GM19240 (cell line): ENCODE measurements at regions not wholly inside any gene's neighbourhood (a gene's known extent, or its start where the extent isn't known, plus 50 kb on each side); places are given as distances from the start of the nearest gene placed in this dataset.

ENCODE experiments used
- DNase-seq: peaks from one replicate; pipeline ENCODE4 v3.0.0; 2011; ENCODE audit warnings: low spot score; ENCODE audit not compliant: insufficient read length

DNA sequence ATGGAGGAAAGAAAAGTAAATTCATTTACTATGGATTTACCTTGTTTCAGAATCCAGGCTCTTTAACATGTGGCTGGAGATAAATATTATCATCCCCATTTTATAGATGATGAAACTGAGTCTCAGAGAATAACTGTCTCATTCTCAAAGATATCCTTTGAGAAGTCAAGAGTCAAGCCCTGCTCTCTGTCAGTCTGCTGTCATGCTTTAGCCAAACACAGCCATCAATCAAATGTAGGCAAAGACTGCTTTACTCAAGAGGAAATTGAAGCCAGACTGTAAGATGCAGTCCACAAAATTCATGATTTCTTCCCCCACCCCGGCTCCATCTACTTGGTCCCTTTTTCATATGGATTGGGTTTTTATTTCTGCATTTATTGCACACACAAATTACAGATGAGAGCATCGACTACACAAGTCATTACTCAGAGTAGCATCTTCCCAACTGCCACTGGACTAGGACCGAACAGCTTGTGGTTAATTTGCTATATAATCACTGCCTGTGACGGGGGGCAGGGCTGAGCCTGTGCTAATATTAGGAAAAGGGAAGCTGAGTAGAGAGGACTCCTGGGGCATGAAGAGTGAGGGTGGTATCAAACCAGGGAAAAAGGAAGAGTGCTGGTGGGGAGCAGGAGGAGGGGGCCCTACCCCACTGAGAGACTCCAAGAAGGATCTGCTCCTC is 102.7 kb upstream of the TOP1 start:
- DNase-seq = no peak

DNA sequence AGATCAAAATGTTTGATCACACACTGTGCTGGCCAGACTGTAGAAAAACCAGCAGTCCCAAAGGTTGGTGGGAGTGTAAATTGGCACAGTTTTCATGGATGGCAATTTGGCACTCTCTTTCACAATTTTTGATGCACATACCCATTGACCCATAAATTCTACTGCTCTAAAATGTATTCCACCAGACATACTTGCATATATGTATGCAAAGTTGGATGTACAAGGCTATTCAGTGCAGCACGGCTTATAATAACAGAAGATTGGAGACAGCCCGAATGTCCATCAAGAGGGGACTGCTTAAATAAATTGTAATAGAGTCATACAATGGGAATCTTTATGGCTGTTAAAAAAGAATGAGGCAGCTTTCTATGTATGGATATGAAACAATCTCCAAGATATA is 101.7 kb upstream of the TOP1 start:
- DNase-seq = no peak

DNA sequence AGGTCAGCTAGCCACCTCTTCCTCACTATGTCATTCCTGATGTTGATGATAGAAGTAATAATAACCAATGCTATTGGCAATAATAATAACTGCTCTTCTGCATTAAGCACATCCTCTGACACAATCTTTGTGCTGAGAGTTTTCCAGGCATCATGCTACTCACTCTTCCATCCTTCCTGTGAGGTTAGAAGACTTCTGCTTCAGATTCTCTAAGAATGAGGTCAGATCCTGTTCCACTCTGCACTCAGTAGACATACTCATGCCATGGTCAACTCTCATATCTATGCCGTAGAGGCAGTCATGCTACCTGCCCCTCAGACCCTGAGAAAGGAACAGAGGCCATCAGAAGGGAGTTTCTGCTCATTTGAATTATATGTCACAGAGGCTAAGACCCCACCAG is 98.1 kb upstream of the TOP1 start:
- DNase-seq = no peak

DNA sequence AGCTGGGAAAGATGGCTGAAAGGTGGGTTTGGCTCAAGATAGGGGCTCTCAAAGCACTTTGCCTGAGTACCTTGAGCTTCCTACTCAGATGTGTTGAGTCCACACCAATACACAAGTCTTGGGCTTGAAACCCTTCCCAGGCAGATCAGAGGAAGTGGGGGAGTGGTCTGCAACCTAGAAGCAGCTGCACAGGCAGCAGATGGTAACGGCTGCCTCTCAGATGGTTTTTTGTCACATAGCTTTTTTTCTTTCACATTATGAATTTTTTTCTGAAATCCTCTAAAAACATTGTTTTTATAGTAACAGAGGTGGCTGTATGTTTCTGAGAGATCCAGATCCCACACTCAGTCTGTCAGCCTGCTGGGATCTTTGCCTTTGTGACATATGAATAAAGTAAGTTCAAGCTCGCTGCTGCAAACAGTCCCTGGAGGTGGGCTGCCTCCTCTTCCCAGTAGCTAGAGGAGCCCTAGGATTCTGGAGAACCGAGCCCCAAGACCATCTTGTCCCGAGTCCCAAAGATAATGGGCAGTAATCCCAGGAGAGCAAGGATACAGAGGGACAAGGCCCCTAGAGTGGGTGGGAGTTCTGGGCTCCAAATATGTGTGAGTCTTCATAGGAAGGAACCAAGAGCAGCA is 97.1 kb upstream of the TOP1 start:
- DNase-seq = no peak

DNA sequence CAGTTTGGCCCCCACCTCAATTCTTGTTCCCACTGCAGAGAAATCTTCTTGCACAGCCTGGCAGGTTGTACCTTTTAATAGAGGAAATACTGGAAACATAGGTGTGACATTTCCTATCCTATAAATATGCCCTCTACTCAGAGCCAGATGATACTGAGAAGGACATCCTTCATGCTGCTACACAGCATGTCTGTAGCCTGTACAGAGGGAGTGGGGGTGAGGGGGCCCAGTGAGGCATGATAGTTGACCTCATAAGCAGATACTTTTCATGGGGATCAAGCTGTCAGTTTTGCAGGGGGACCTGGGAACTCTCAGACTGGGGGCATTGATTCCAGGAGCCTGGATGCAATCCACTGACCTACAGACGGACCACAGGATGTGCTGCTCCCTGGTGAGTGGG is 96.2 kb upstream of the TOP1 start:
- DNase-seq = no peak

DNA sequence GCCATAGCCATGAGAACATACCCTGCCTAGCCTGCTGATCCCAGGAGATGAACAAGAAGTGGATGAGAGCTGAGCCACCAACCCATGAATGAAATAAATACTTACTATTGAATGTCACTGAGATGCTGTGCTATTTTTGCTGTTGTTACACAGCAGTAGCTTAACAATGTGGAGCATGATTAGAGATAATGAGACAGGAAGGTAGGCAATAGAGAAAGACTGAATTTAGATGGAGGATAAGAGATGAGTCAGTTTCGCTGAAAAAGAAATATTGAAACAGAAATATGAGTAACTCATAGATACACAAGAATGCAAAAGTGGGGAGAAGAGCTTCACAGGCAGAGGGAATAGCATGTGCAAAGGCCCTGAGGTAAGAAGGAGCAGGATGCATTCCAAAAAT is 94.9 kb upstream of the TOP1 start:
- DNase-seq = no peak

DNA sequence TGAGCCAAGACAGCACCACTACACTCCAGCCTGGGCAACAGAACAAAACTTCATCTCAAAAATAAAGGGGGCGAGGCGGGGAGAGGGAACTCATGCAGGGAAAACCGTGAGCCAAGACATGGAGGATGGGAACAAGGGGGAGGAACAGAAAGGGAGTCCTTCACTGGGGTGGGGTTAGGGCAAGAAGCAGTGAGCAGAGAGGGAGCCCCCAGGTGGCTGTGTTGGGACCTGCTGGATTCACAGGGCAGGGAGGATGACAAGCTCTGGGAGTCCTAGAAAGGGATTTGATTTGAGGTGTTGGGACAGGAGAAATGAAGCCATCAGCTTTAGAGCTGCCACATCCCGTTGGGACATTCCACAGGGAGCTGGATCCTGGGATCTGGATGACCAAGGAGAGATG is 90.6 kb upstream of the TOP1 start:
- no peak for DNase-seq

DNA sequence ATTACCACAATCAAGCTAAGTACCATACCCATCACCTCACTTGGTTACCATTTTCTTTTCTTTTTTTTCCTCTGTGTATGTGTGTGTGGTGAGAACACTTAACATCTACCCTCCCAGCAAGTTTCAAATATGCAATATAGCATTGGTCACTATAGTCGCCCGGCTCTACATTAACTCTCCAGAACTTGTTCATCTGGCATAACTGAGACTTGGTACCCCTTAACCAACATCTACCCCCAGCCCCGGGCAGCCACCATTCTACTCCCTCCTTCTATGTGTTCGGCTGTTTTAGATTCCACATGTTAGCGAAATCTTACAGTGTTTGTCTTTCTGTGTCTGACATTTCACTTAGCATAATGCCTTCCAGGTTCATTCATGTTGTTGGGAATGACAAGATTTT is 89.0 kb upstream of the TOP1 start:
- no peak for DNase-seq

DNA sequence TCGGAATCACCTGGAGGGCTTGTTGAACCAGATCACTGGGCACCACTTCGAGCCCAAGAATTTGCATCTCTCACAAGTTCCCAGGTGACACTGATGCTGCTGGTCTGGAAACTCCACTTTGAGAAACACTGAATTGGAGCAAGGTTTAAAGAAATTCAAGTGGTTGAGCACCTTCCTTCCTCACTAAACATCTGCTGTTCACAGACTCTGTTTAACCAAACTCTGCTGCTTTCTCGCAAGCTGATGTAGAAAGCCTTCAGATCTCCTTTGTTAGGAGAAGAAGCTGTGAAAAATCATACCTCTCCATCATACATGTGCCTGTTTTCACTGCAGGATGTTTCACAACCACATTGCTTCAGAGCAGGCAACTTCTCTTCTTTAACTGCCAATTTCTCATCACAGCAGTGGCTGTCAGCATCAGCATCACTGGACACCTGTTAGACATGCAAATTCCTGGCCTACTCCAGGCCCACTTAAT is 87.5 kb upstream of the TOP1 start:
- no peak for DNase-seq

DNA sequence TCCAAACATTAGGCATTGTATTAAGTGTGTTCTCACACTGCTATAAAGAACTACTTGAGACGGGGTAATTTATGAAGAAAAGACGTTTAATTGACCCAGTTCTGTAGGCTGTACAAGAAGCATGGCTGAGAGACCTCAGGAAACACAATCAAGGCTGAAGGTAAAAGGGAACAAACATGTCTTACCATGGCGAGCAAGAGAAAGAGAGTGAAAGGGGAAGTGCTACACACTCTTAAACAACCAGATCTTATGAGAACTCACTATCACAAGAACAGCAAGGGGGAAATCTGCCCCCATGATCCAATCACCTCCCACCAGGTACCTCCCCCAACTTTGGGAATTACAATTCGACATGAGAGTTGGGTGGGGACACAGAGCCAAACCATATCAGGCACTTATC is 86.6 kb upstream of the TOP1 start:
- DNase-seq = no peak

DNA sequence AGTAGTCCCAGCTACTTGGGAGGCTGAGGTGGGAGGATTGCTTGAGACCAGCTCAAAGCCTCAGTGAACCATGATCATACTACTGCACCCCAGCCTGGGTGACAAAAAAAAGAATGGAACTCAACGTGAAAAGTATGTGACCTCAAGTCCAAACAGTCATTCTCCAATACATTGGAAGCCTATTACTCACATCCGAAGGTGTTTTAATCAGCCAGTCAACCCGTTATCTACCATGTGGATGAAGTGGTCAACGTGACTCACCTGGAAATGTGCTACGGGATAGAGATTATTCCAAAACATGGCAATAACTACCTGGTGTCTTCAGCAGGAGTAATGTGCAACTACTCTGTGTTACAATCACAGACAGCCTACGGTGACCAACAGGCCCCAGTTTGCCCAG is 85.8 kb upstream of the TOP1 start:
- DNase-seq = no peak

DNA sequence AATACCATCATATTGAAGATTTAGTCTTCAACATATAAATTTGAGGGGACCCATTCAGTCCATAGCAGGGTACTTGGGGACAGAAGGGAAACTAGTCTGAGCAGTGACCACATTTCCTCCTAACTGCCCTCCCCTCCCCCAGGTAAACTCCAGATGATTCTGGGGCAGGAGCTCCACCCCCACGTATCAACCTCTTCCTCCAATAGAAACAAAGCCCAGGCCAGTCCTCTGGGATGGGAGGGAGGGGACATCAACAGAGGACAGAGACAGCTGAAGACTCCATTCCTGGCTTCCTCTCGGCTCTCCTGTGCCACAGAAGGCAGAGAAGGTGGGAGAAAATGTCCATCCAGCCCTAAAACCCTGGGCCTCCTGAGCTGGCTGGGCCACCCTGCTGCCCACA is 85.0 kb upstream of the TOP1 start:
- no peak for DNase-seq

DNA sequence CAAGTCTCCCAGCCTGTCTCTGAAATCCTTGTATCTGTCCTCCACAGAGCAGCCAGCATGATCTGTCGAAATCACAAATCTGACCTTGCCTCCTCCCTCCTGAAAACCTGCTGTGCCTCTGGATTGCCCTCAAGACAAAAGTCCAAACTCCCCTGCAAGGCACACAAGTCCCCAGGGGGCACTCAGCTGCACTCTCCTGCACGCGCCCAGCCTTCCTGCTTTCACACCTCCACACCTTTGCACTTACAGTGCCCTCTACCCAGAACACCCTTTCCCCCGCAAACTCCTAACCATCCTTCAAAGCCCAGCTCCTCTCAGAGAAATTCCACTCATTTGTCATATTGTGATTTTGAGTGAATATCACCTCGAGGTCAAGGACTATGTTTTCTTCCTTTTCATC is 83.4 kb upstream of the TOP1 start:
- DNase-seq = no peak

DNA sequence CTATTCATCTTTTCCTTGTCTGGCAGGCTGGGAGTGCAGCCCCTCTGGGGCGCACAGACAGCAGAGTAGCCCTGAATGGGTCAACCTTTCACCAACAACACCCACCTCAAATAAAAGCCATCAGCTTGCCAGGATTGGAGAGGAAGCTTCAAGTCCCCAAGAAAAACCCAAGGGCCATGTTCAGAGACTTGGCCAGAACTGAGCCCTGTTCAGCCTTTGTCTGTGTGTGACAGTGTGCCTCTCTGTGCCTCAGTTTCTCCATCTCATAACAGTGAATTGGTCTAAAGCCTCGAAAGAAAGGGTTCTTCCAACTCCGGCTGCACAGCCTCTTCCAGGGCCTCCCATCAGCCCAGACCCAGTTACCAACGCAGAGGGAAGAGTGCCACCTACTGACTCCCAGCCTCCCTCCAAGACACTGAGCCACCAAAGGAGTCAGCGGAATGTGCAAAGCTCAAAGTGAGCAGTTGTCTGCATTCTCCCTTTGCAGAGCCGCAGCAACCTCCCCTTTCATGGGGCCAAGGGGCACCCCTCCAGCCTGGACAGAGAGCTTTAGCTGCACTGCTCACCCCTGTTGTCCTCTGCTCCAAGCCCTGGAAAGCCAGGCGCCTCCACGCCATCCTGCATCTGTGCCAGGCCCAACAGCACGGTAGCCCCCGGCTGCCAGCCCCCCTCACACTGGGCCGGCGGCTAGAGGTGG is 82.7 kb upstream of the TOP1 start:
- DNase-seq = no peak

DNA sequence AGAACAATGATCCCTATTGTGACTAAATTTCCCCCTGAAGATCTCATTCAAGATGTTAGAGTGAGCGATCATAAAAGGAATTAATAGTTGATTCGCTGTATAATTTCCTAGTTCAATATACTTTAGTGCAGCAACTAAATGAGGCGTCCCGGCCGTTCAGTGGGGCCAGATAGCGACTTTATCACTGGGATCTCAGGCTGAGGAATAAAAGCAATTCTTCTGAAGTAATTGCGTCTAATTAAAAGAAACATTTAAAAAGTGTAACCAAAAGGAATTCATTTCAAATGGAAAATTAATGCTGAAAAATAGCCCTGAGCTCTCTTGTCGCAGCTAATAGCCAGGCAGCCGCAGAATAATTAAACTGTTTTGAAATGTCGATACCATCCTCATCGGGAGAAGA is 82.2 kb upstream of the TOP1 start:
- DNase-seq = no peak

DNA sequence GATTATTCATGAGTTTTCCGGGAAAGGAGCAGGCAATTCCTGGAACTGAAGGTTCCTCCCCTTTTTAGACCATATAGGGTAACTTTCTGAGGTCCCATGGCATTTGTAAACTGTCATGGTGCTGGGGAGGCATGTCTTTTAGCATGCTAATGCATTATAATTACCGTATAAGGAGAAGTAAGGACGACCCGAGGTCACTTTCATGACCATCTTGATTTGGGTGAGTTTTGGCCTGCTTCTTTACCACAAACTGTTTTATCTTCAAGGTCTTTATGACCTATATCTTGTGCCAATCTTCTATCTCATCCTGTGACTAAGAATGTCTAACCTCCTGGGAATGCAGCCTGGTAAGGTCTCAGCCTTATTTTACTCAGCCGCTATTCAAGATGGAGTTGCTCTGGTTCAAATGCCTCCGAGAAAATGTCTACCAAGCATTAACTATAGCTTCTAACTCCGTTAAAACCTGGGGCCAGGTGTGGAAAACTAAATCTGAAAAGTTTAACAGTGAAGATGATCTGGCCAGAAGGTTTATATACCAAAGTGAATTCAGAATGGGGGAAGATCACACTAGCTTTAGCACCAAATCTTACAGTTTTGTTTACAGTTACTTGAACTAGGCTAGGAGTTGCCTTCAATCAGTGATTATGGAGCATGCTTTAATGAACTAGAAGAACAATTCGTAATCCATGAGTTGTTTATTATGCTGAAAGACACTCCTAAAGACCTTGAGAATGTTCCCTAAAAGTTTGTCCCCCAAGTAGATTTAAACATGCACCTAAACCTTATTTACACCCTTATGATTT is 80.0 kb upstream of the TOP1 start:
- DNase-seq = no peak

DNA sequence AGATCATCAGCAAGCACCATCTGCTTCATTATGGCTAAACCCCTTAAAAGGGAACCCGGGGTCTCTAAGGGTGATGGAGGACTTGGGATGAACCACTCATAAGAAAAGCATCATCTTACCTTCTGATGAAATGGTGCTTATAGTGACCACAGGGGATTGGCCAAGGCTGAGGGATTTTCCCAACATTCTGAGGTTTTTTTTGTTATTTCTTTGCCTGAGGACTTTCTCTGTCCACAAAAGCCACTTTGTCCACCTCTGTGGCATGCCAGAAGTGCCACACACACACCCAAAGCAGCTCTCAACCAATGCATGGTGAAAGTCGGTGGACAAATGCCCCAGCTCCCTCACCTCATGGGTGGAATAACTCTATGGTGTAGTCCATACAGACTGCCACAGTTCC is 79.3 kb upstream of the TOP1 start:
- no peak for DNase-seq

DNA sequence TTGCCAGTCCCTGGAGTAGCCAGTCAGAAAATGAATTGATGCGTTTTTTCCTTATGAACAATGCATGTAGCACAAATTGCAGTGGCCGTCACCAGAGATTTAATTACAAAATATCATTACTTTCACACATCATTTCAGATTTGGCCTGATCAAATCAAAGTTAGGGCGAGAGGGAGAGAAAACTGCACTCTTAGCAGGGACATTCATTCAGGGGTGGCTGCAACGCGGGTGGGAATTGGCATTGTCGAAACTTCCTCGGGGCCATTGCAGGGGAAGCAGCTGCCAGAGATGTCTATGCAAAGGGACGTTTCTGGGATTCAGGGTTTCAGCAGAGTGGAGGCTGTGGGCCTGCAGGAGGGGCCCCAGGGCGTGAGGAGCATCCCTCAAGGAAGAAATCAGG is 76.5 kb upstream of the TOP1 start:
- DNase-seq = no peak

DNA sequence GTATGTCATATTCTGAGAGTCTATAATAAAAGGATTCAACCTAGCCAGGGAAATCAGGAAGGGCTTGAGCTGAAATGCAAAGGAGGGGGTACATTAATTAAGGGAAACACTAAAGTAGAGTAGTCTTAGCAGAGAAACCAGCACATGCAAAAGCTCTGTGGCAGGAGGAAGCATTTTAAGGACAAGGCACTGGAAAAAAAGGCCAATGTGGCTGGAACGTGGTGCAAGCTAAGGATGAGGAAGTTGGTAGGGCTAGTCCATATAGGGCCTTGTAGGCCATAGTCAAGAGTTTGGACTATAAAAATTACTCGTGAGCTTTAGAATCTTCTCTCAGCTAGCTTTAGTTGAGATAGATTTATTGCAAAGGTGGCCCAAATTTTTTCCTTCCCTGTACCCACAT is 75.2 kb upstream of the TOP1 start:
- DNase-seq = no peak

DNA sequence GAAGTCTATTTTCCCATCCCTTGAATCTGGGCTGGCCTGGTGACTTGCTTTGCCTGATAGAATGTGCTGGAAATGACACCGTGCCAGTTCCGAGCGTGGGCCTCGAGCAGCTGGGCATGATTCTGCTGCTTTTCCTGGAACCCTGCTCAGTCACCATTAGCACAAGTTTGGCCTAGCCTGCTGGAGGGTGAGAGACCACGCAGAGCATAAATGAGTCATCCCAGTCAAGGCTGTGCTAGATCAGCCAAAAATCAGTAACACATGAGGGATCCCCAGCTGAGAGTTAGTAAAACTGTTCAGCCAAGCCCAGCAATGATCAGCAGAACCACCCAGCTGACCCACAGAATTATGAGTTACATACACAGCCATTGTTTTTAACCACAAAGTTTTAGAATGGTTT is 74.8 kb upstream of the TOP1 start:
- DNase-seq = no peak

DNA sequence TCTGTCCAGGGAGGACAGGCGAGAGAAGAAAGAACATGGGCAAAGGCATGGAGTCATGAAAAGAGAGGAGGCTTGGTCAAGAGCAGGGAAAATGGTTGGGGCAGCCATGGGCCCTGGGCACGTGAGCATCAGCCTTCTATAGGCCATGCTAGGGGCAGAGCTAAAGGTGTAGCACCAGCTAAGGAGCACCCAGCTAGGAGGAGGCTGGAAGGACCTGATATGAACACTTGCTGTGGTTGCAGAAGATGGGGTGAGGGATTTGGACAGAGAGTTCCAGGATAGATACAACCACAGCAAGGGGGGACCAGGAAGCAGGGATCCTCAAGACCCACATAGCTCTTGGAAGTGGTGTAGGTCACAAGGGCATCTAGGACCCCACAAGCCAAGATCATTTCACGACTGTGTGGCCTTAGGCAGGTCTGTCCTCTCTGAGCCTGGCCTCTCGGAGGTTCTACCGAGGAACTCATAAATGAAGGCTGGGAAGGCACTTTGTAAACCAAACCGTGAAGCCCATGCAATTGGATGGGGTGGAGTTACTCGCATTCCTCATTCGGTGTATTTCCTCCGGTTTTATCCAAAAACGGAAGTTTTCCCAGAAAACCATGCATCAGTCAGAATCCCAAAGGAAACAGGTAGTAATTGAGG is 74.0 kb upstream of the TOP1 start:
- no peak for DNase-seq

DNA sequence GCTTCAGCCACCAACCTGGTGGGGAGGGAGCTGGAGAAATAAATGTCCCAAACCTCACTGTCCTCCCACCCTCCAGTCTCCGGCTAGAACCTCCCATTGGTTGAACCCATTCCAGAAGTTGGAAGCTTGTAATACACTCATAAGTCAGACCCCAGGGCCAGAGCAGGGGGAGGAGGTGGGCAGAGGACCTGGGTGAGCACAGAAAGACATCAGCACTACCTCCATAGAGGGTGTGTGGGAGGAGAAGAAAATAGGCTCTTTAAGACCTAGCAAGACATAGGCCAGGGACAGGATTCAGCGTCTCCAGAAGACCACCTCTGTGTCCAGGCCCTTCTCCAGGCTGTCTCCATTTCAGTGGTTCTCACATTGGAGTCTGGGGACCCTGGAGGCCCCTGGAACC is 73.3 kb upstream of the TOP1 start:
- DNase-seq = no peak
